Motor neuron (in vitro differentiated cells): ENCODE measurements at regions not wholly inside any gene's neighbourhood (a gene's known extent, or its start where the extent isn't known, plus 50 kb on each side); places are given as distances from the start of the nearest gene placed in this dataset.
"Not testable (repeated sequence)": the region's sequence is repeated elsewhere in the genome, so short reads cannot be mapped to it uniquely, and the experiment has no call there.

Experiments
- ATAC-seq, 8 experiments: fragments of 200-7000 bp; cut with Tn5 transposase; replicated peaks in 6 of 8; 2 replicates each; pipeline ENCODE4 v1.8.0; 2021; ENCODE audit warnings: mild to moderate bottlenecking in 8 of 8, moderate library complexity in 8 of 8
- H3K27ac ChIP-seq, 2 donors: fragments of 250-450 bp; sonication (Bioruptor Pico); 2 replicates each; pipeline ENCODE4 v1.9.0; 2021; ENCODE audit warnings: antibody characterized with exemption in 2 of 2, mild to moderate bottlenecking in 2 of 2, moderate library complexity in 1 of 2
- H3K4me1 ChIP-seq, 2 donors: fragments of 250-450 bp; sonication (Bioruptor Pico); replicated peaks in 1 of 2; 2 replicates each; pipeline ENCODE4 v1.6.1; 2021; ENCODE audit warnings: antibody characterized with exemption in 2 of 2, mild to moderate bottlenecking in 2 of 2, moderate library complexity in 1 of 2
- H3K4me3 ChIP-seq, 5 donors: fragments of 250-450 bp; sonication (Bioruptor Pico); 2 replicates each; pipeline ENCODE4 v1.9.0; 2021; ENCODE audit warnings: antibody characterized with exemption in 5 of 5, mild to moderate bottlenecking in 5 of 5, moderate library complexity in 4 of 5
- WGBS, 10 experiments: fragments of 450-650 bp; shearing (Covaris generic); methylation state at CpG; one replicate each; pipeline ENCODE4 v1.0.0; 2022; 5-methylcytosine and 5-hydroxymethylcytosine counted together
- in situ Hi-C, 9 experiments: fragments of 400-800 bp; cut with MboI; loops; one replicate each; pipeline ENCODE4 v1.15.0; 2021; ENCODE audit warnings: low sequenced_read_pairs in 9 of 9, low pct_unique_long_range_greater_than_20kb in 2 of 9; ENCODE audit not compliant: unreplicated experiment in 9 of 9

DNA sequence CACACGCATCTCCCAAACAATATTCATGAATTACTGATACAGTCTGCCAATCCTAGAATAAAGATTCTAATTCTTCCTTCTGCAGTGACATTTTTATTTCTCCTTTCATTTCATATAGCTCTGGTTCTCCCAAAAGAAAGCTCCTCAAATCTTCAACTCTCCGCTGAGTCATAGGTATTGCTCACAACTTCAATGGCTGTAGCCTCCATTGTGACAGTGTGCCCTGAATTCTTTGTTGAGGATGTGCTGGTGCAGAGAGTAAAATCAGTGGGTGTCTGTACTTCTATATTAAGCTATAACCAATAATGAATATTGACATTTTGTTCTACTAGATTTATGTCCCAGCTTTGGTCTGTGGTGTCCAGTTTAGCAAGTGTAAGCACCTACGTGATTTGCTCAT lies 733.3 kb upstream of the CDH18 start:
- no CpG with 5 or more reads among the region's 3 CpGs for WGBS, 10 experiments
- H3K4me1 ChIP-seq, in situ Hi-C loops, H3K4me3 ChIP-seq, H3K27ac ChIP-seq: not testable (repeated sequence)
- ATAC-seq, result peak in 5 of 8 experiments; percentile 24 to 50 (median 36)

DNA sequence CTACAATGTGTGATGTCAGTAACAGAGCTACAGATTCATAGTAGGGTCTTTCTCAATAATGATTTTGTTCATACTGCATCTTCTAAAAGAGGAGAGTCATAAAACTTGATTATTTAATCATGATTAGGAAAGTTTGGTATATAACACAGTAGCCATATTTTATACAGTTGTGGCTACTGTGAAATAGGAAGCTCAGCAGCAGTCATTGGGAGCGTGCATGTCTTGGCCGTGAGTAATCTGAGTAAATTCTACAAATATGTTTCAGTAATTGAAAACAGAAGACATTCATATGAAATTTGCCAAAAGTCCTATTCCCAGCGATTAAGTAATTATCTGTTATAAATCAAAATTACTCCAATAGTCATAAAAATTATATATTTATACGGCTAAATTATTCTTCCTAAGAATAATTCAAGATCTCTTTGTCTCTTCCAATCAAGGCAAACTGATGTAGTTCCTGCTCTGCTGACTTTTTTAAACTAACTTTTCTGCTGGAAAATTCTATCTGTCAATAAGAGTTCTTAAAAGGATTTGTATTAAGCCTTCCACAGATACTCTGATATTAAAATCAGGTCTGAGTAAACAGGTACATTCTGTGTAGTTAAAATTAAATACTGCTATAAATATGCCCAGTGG lies 723.6 kb upstream of the CDH18 start:
- WGBS, 10 experiments, result 0 to 100% (median 89%) methylated on average over 1 of the region's 4 CpGs; no CpG with 5 or more reads in 5 of the 10 experiments
- ATAC-seq, result peak in 1 of 8 experiments; percentile 33
- H3K27ac ChIP-seq, H3K4me1 ChIP-seq, H3K4me3 ChIP-seq, in situ Hi-C loops: not testable (repeated sequence)

DNA sequence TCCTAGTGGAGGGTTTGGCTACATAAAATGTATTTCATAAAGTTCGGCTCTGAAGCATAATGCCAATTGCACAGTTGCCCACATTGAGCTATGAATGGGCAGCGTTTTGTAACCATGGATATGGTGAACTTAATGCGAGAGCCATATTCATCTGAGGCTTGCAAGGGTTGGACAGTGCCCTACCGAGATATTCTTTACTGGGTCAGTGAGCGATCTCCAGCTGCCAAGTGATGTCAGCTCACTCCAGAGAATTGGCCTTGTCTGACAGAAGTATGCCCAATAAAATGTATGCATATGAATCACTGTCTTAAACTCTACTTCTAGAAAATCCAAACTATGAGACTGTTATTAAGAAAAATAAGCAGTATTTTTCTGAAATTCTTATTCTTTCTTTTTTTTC lies 719.6 kb upstream of the CDH18 start:
- H3K4me1 ChIP-seq, H3K4me3 ChIP-seq, H3K27ac ChIP-seq, in situ Hi-C loops: not testable (repeated sequence)
- WGBS, 10 experiments, result 0 to 95% (median 87%) methylated on average over 2 to 3 of the region's 5 CpGs; no CpG with 5 or more reads in 3 of the 10 experiments
- ATAC-seq, result peak in 4 of 8 experiments; percentile 31 to 84 (median 57)

DNA sequence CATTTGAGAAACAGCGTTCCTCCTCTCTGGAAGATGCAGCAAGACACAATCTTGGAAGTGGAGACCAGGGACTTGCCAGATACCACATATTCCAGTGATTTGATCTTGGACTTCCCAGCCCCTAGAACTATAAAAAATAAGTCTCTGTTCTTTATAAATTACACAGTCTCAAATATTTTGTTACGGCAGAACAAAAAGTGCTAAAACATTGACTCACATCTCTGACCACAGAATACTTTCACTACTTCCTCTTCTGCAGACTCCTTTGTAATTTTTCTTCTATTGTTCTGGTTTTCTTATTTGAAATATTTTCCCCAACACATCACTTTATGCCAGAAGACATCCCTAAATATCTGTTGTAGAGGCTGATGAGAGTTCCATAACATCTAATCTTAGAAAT lies 706.1 kb upstream of the CDH18 start:
- WGBS, 10 experiments, result 8 to 100% (median 83%) methylated on average over 1 to 2 of the region's 2 CpGs; no CpG with 5 or more reads in 1 of the 10 experiments
- no peak overlapping the region for H3K4me3 ChIP-seq
- H3K27ac ChIP-seq, result no peak overlapping the region
- peaks cover 0 to 14% of the 10 kb centered on the region in 2 donors for H3K4me1 ChIP-seq
- in situ Hi-C loops, result no loop called here
- no peak for ATAC-seq

DNA sequence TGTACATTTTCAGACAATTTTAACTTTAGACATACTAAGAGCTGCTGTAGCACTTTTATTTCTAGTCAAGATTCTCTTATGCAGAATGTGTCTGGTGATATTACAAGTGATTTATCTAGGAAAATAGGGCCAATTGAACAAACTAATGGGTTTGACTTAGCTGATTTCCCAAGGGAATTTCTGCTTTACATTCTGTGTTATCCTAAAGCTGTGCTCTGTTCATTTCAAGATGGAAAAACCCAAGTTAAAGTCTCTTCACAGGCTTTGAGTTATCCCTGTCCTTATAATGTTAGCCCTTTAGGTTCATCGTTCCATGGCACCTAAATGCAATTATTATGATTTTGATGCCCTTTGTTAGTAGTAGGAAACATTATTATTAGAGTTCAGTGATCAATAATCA lies 704.9 kb upstream of the CDH18 start:
- no peak overlapping the region for H3K4me3 ChIP-seq
- WGBS, 10 experiments, result 0 to 100% (median 71%) methylated on average over 1 of the region's 1 CpG; no CpG with 5 or more reads in 3 of the 10 experiments
- ATAC-seq, result peak in 4 of 8 experiments; percentile 45 to 67 (median 61)
- in situ Hi-C loops, result no loop called here
- H3K4me1 ChIP-seq, result peaks cover 0 to 17% of the 10 kb centered on the region in 2 donors
- no peak overlapping the region for H3K27ac ChIP-seq

DNA sequence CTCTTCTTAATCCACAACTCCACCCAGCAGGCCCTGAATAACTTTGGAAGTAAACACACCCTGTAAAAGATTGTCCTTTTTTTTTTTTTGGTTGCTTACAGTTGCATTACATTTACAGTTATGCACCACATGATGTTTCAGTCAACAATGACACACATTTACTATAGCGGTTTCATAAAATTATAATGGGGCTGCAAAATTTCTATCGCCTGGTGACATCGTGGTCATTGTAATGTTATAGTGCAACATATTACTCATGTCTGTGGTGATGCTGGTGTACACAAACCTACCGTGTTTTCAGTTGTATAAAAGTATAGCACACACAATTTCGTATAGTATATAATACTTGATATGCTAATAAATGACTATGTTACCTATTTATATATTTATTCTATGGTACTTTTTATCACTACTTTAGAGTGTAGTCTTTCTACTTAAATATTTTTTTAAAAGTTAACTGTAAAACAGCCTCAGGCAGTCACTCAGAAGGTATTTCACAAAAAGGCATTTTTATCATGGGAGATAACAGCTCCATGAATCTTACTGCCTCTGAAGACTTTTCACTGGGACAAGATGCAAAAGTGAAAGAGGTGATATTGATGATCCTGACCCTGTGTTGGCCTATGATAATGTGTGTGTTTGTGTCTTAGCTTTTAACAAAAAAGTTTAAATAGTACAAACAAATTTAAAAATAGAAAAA lies 695.4 kb upstream of the CDH18 start:
- Histone ChIP-seq H3K4me3 (no peak overlapping the region), H3K4me1 (peaks cover 10 to 29% of the 10 kb centered on the region in 2 donors), H3K27ac (no peak overlapping the region)
- in situ Hi-C loops, result no loop called here
- WGBS, 10 experiments, result 13 to 98% (median 80%) methylated on average over 1 to 5 of the region's 5 CpGs; no CpG with 5 or more reads in 1 of the 10 experiments
- ATAC-seq, result peak in 2 of 8 experiments; percentile 12 to 13

DNA sequence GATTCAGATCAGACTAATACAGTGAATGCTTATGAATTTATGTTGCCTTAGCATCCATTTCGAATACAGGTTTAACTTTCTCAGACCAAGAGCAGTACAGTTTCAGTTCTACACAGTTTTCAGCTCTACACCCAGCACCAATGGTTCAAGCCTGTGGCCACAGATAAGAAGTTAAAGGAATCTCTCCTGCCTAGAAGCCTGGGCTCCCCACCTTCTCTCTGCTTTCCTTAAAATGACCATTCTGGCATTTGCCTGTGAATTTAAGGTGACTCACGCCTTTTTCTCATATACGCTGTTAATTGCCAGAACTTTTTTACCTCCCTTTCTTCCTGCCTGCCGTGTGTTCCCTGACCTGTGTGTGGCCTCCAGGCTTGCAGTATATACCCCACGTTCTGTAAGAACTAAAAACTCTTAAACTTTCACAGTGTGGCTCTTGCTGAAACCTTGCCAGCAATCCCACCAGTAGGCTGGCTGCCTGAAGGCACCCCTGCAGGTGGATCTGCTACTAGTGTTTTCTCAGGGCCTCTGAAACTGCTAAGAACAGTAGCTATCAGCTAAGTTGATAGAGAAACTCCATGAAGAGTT lies 692.8 kb upstream of the CDH18 start:
- Histone ChIP-seq H3K4me3 (no peak overlapping the region), H3K27ac (no peak overlapping the region), H3K4me1 (peaks cover 11 to 12% of the 10 kb centered on the region in 2 donors)
- no peak for ATAC-seq
- in situ Hi-C loops, result no loop called here
- WGBS, 10 experiments, result 7 to 86% (median 65%) methylated on average over 2 to 5 of the region's 5 CpGs

DNA sequence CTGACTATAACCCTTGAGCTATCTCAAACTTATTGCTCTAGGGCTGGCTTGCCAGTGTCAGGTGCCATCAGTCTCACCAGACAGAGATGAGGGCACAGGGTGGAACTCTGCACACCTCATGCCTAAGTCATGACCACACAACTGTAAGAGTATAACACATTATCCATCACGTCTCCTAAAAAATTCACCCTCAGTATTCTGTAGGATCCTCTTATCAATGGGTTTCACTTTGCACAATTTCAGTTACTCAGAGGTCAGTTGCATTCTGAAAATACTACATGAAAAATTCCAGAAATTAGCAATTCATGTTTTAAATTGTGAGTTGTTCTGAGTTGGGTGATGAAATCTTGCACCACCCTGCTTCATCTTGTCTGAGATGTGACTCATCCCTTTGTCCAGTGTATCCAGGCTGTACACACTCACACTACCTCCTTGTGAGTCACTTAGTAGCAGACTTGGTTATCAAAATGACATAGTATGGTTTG lies 690.9 kb upstream of the CDH18 start:
- in situ Hi-C loops, result no loop called here
- Histone ChIP-seq H3K4me3 (no peak overlapping the region), H3K4me1 (peaks cover 11 to 12% of the 10 kb centered on the region in 2 donors), H3K27ac (peak overlapping the region; percentile 7 to 25)
- ATAC-seq, result peak; percentile 97 to 100 (median 100)
- 0 to 100% (median 89%) methylated on average over 1 of the region's 1 CpG; no CpG with 5 or more reads in 7 of the 10 experiments for WGBS, 10 experiments

DNA sequence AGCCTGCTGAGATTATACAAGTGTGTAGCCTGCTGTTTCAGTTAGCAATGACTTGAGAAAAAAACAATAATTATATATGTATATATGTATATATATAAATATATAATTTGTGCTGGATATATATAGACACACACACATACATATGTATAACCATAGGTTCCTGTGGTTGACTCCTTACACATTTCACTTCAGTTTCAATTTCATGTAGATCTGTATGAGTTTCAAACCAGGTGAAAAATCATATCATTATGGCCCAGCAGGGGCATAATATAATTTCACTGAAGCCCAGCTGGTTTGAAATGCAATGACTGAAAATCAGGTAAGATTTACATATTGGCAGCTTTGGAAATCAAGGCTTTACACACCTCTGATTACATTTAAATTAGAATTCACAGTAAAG lies 690.4 kb upstream of the CDH18 start:
- Histone ChIP-seq H3K4me1 (peaks cover 11 to 12% of the 10 kb centered on the region in 2 donors), H3K27ac (no peak overlapping the region), H3K4me3 (no peak overlapping the region)
- in situ Hi-C loops, result no loop called here
- ATAC-seq, result peak in 1 of 8 experiments; percentile 13

DNA sequence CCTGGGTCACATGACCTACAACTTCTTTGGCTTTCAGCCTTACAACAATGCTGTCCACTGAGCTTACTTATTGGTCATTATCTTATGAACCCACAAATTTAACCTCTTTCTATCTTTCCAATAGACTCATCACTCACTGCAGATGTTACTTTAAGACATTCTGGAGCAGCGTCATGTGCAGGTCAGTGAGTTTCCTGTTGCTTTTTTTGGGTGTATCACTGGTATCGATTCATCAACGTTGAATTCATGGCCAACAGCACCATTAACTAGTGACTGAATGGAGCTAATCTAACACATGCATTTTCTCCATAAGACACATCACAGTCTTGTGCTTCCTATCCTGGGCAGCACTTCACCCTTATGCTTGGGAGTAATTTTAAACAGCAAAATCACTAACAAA lies 672.6 kb upstream of the CDH18 start:
- WGBS, 10 experiments, result 0 to 90% (median 71%) methylated on average over 1 to 3 of the region's 3 CpGs; no CpG with 5 or more reads in 3 of the 10 experiments
- ATAC-seq, result no peak
- no peaks in the 10 kb centered on the region for H3K4me1 ChIP-seq
- in situ Hi-C loops, result no loop called here
- no peak overlapping the region for H3K4me3 ChIP-seq
- H3K27ac ChIP-seq, result no peak overlapping the region

DNA sequence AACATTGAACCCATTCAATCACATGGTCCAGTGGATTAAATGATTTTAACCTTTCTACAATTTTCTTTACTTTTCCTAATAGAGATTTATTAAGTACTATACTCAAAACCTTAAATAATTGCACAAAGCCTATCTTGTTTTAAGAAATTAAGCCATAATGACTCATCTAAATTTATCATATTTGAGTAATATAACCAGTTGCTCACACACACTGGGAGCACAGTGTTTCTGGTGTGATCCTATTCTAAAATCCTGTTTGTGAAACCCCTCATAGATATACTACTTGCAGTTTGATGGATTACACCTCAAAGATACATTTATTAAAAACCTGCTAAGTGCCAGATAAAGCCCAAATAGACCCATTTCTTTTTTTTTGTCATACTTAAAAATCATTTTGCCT lies 668.3 kb upstream of the CDH18 start:
- Histone ChIP-seq H3K4me1 (no peaks in the 10 kb centered on the region), H3K4me3 (no peak overlapping the region), H3K27ac (no peak overlapping the region)
- ATAC-seq, result no peak
- in situ Hi-C loops, result no loop called here

DNA sequence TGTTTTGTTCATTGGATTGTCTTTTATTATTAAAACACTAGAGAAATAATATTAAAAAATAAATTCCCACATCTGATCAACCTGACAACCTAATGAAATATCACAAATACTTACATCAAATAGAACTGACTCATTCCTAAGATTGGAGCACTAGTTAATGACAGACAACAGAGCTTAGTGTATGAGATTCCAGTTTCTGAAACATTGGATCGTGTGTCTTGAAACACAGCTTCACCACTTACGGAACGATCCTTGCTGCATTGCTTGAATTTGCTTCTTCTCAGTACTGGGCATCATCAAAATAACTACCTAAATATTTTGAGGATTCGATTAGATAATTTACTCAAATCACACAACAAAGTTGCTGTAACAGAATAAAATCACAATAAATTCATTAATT lies 667.2 kb upstream of the CDH18 start:
- 18 to 89% (median 57%) methylated on average over 1 to 4 of the region's 4 CpGs; no CpG with 5 or more reads in 1 of the 10 experiments for whole genome bisulfite sequencing, 10 experiments
- in situ Hi-C loops, result no loop called here
- Histone ChIP-seq H3K4me1 (no peaks in the 10 kb centered on the region), H3K4me3 (no peak overlapping the region), H3K27ac (no peak overlapping the region)
- ATAC-seq, result no peak

DNA sequence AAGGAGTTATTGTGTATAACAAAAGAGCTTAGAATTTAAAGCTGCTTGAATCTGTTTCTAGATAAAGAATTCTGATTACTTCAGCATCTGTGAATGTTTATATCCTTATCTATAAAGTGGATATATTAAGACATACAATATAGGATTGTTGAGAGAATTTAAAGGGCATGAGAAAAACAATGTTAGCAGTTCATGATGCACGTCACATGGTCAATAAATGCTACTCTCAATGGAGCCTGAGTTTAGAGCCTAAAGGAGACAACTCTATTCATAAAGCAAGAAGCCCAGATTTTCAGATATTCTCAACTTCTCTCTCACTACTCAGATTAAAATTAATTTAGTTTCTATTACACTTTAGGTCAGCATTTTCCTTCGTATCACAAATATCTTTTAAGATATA lies 666.7 kb upstream of the CDH18 start:
- Histone ChIP-seq H3K4me3 (no peak overlapping the region), H3K4me1 (no peaks in the 10 kb centered on the region), H3K27ac (no peak overlapping the region)
- ATAC-seq, result no peak
- WGBS, 10 experiments, result 9 to 94% (median 82%) methylated on average over 1 to 2 of the region's 2 CpGs
- in situ Hi-C loops, result no loop called here
